ENCODE measurements at regions not wholly inside any gene's neighbourhood (a gene's known extent, or its start where the extent isn't known, plus 50 kb on each side); places are given as distances from the start of the nearest gene placed in this dataset.

DNA sequence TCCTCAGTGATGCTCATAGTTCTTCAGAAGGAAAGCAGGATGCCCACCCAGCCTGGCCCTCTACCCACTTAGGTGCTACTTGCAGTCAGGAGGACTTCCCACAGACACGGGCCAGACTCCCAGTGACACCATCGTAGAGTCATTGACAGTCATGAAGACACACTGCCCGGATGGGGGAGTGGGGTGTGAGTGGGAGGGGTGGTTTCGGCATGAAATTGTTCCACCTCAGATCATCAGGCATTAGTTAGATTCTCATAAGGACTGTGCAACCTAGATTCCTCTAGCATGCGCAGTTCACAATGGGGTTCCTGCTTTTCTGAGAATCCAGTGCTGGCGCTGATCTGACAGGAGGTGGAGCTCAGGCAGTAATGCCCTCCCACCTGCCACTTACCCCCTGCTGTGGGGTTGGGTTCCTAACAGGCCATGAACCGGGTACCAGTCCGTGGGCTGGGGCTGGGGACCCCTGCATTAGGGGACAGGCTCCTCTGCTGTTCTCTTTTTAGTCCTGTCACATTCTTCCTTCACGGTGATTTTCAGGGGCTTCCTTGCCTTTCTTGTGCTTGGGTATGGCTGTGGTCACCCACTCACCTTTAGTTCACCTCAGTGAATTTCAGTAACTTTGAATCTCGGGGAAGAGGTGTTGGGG, 88.2 kb upstream of the ANKRD55 start:
- DNase-seq, result no peak
- no peaks in the 10 kb centered on the region for H3K27me3 ChIP-seq
- H3K4me1 ChIP-seq, result no peaks in the 10 kb centered on the region
- H3K4me3 ChIP-seq, result no peak overlapping the region
- TF ChIP-seq CTCF (IDR thresholded peaks at IDR 0.05), result no peak
- TF ChIP-seq POLR2A (IDR thresholded peaks at IDR 0.05), result no peak
- H3K36me3 ChIP-seq, result no peaks in the 10 kb centered on the region
- no peak overlapping the region for H3K27ac ChIP-seq
- H3K9me3 ChIP-seq, result no peaks in the 10 kb centered on the region

DNA sequence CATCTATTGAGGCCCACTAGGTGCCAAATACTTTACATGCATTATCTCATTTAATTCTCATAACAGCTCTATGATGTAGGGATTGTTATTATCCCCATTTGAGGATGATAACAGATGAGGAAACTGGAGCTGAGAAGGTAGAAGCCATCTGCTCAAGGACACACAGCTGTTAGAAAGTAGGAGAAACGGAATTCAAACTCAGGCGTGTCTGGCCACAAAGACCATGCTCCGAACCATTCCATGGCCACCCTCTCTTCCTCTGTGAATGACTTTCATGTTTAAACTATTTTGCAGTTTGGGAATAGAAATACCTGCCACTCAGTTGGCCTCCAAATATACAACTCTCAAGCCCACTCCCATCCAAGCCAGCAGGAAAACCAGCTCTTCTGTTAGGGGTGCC, 87.6 kb upstream of the ANKRD55 start:
- no peaks in the 10 kb centered on the region for H3K9me3 ChIP-seq
- DNase-seq, result no peak
- TF ChIP-seq CTCF (IDR thresholded peaks at IDR 0.05) (no peak), POLR2A (IDR thresholded peaks at IDR 0.05) (no peak)
- H3K27me3 ChIP-seq, result no peaks in the 10 kb centered on the region
- no peak overlapping the region for H3K27ac ChIP-seq
- no peaks in the 10 kb centered on the region for H3K36me3 ChIP-seq
- no peak overlapping the region for H3K4me3 ChIP-seq
- no peaks in the 10 kb centered on the region for H3K4me1 ChIP-seq

- Histone ChIP-seq H3K27ac (no peak overlapping the region), H3K36me3 (no peaks in the 10 kb centered on the region), H3K4me1 (no peaks in the 10 kb centered on the region), H3K9me3 (no peaks in the 10 kb centered on the region), H3K4me3 (no peak overlapping the region), H3K27me3 (no peaks in the 10 kb centered on the region)
- TF ChIP-seq CTCF (IDR thresholded peaks at IDR 0.05), result no peak
- TF ChIP-seq POLR2A (IDR thresholded peaks at IDR 0.05), result no peak
- DNase-seq, result no peak
Measured at GRCh38 chr5:56319526-56320181, 86.5 kb upstream of the ANKRD55 start.

DNA sequence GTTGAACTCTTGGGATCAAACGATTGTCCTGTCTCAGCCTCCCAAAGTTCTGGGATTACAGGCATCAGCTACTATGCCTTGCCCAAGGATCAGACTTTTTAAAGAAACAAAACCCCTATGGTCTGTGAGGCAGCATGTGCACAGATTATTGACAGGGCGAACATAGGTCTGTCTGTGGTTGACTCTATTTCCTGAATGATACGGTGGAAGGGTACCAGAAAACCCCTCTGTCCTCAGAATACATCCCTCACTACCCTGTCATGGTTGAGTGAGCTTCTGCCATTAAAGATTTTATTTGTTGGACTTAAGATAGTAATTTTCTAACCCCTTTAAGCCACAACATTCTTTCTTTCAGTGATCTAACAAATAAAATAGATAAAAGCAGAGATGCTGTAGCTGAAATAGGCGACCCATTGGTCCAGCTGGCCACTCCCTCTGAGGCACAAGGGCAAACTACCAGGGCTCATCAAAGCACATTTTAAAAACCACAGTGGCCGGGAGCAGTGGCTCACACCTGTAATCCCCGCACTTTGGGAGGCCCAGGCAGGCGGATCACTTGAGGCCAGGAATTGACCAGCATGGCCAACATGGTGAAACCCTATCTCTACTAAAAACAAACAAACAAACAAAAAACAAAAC, 84.9 kb upstream of the ANKRD55 start:
- H3K9me3 ChIP-seq, result no peaks in the 10 kb centered on the region
- H3K27ac ChIP-seq, result no peak overlapping the region
- H3K27me3 ChIP-seq, result no peaks in the 10 kb centered on the region
- DNase-seq, result no peak
- no peaks in the 10 kb centered on the region for H3K36me3 ChIP-seq
- H3K4me3 ChIP-seq, result no peak overlapping the region
- TF ChIP-seq CTCF (IDR thresholded peaks at IDR 0.05) (no peak), POLR2A (IDR thresholded peaks at IDR 0.05) (no peak)
- H3K4me1 ChIP-seq, result no peaks in the 10 kb centered on the region

- H3K36me3 ChIP-seq, result no peaks in the 10 kb centered on the region
- H3K4me1 ChIP-seq, result peaks cover 0 to under 1% (median 0%) of the 10 kb centered on the region in 4 donors
- H3K4me3 ChIP-seq, result no peak overlapping the region
- TF ChIP-seq CTCF (IDR thresholded peaks at IDR 0.05), result no peak
- no peak for TF ChIP-seq POLR2A (IDR thresholded peaks at IDR 0.05)
- no peak overlapping the region for H3K27ac ChIP-seq
- DNase-seq, result no peak
- no peaks in the 10 kb centered on the region for H3K27me3 ChIP-seq
- H3K9me3 ChIP-seq, result no peaks in the 10 kb centered on the region
Measured at GRCh38 chr5:56316299-56316994, 83.3 kb upstream of the ANKRD55 start.
